ENCODE measurements at regions not wholly inside any gene's neighbourhood (a gene's known extent, or its start where the extent isn't known, plus 50 kb on each side); places are given as distances from the start of the nearest gene placed in this dataset.

- TF ChIP-seq CTCF (conservative IDR thresholded peaks at IDR 0.05; ENCODE audit: low read depth in 2 of 2) (no peak), REST (IDR thresholded peaks at IDR 0.05; ENCODE audit: unreplicated experiment) (no peak), NANOG (IDR thresholded peaks at IDR 0.05; ENCODE audit: borderline replicate concordance) (no peak), POLR2AphosphoS5 (IDR thresholded peaks at IDR 0.05; ENCODE audit: low read depth) (no peak), STAT1 (IDR thresholded peaks at IDR 0.05; ENCODE audit: unreplicated experiment) (no peak), EZH2 (IDR thresholded peaks at IDR 0.05; ENCODE audit: low read depth, unreplicated experiment) (no peak), CREB1 (CRISPR knock-in tag; IDR thresholded peaks at IDR 0.05; ENCODE audit: low read depth) (no peak), ETS1 (IDR thresholded peaks at IDR 0.05) (no peak)
Observed at GRCh38 chr18:31255953-31256352, 62.0 kb upstream of the DSG1 start.
